ENCODE measurements at regions not wholly inside any gene's neighbourhood (a gene's known extent, or its start where the extent isn't known, plus 50 kb on each side); places are given as distances from the start of the nearest gene placed in this dataset.

- H3K27ac ChIP-seq, result peak overlapping the region in 3 of 10 donors; percentile 22 to 53 (median 29)
- DNase-seq (no peak), ATAC-seq (peak in 5 of 8 donors; percentile 29 to 68 (median 52))
- no peaks in the 10 kb centered on the region for H3K27me3 ChIP-seq
- no peak overlapping the region for H3K4me3 ChIP-seq
- H3K4me1 ChIP-seq, result peaks cover 0 to 11% (median 0%) of the 10 kb centered on the region in 9 donors
- peaks cover 0 to 10% (median 0%) of the 10 kb centered on the region in 11 donors for H3K9me3 ChIP-seq
- H3K36me3 ChIP-seq, result no peaks in the 10 kb centered on the region
- intact Hi-C loops (cut with DNase I), result no loop called here
- no peak for TF ChIP-seq CTCF (IDR thresholded peaks at IDR 0.05)
- 68 to 74% methylated on average over 7 of the region's 7 CpGs for WGBS, 2 donors
Observed at GRCh38 chr13:105827111-105827809, 708.2 kb downstream of the EFNB2 start.

GRCh38 chr13:105825071-105825470 is 710.4 kb downstream of the EFNB2 start:
- WGBS, 2 donors, result 57 to 82% methylated on average over 1 of the region's 1 CpG

GRCh38 chr13:105821337-105821736 is 714.1 kb downstream of the EFNB2 start:
- DNase-seq (no peak), ATAC-seq (no peak)
- 92 to 93% methylated on average over 2 of the region's 2 CpGs for whole genome bisulfite sequencing, 2 donors
- Histone ChIP-seq H3K27ac (no peak overlapping the region), H3K36me3 (no peaks in the 10 kb centered on the region), H3K9me3 (no peaks in the 10 kb centered on the region), H3K27me3 (no peaks in the 10 kb centered on the region), H3K4me1 (peaks cover 0 to 4% (median 0%) of the 10 kb centered on the region in 9 donors), H3K4me3 (no peak overlapping the region)
- TF ChIP-seq CTCF (IDR thresholded peaks at IDR 0.05), result no peak
- intact Hi-C loops (cut with DNase I), result no loop called here

More at GRCh38 chr13:105825071-105825470, 710.4 kb downstream of the EFNB2 start:
- intact Hi-C loops (cut with DNase I), result no loop called here
- Histone ChIP-seq H3K9me3 (peaks cover 0 to 8% (median 0%) of the 10 kb centered on the region in 11 donors), H3K4me1 (peaks cover 0 to 11% (median 0%) of the 10 kb centered on the region in 9 donors), H3K4me3 (no peak overlapping the region), H3K36me3 (no peaks in the 10 kb centered on the region), H3K27ac (no peak overlapping the region), H3K27me3 (no peaks in the 10 kb centered on the region)
- ATAC-seq (no peak), DNase-seq (no peak)
- no peak for TF ChIP-seq CTCF (IDR thresholded peaks at IDR 0.05)

GRCh38 chr13:105820415-105820814 is 715.0 kb downstream of the EFNB2 start:
- Histone ChIP-seq H3K27ac (no peak overlapping the region), H3K9me3 (no peaks in the 10 kb centered on the region), H3K36me3 (no peaks in the 10 kb centered on the region), H3K27me3 (no peaks in the 10 kb centered on the region), H3K4me1 (no peaks in the 10 kb centered on the region), H3K4me3 (no peak overlapping the region)
- TF ChIP-seq CTCF (IDR thresholded peaks at IDR 0.05), result no peak
- WGBS, 2 donors, result 64 to 65% methylated on average over 3 of the region's 3 CpGs
- intact Hi-C loops (cut with DNase I), result no loop called here
- no peak for ATAC-seq
- no peak for DNase-seq
